BLaER1 (cell line): ENCODE measurements at regions not wholly inside any gene's neighbourhood (a gene's known extent, or its start where the extent isn't known, plus 50 kb on each side); places are given as distances from the start of the nearest gene placed in this dataset.
"Not testable (repeated sequence)": the region's sequence is repeated elsewhere in the genome, so short reads cannot be mapped to it uniquely, and the experiment has no call there.

ENCODE experiments used
- H3K27ac ChIP-seq: shearing (Covaris generic); formaldehyde crosslinking; 2 replicates; pipeline ENCODE4 v1.8.1; 2022
- H3K27me3 ChIP-seq: shearing (Covaris generic); formaldehyde crosslinking; 2 replicates; pipeline ENCODE4 v1.8.1; 2022
- H3K36me3 ChIP-seq: shearing (Covaris generic); formaldehyde crosslinking; 2 replicates; pipeline ENCODE4 v1.8.1; 2022
- H3K4me1 ChIP-seq: shearing (Covaris generic); formaldehyde crosslinking; 2 replicates; pipeline ENCODE4 v1.8.1; 2022
- H3K4me2 ChIP-seq: shearing (Covaris generic); formaldehyde crosslinking; 2 replicates; pipeline ENCODE4 v1.8.1; 2022
- H3K4me3 ChIP-seq: shearing (Covaris generic); formaldehyde crosslinking; 2 replicates; pipeline ENCODE4 v1.8.1; 2022
- H3K9ac ChIP-seq: shearing (Covaris generic); formaldehyde crosslinking; 2 replicates; pipeline ENCODE4 v1.8.1; 2022
- H3K9me3 ChIP-seq: shearing (Covaris generic); formaldehyde crosslinking; 2 replicates; pipeline ENCODE4 v1.8.1; 2022
- H4K20me1 ChIP-seq: shearing (Covaris generic); formaldehyde crosslinking; 2 replicates; pipeline ENCODE4 v1.8.1; 2022
- Cebpa-rat ChIP-seq: shearing (Covaris generic); IDR thresholded peaks from 2 replicates; pipeline ENCODE4 v1.8.1; 2022

DNA sequence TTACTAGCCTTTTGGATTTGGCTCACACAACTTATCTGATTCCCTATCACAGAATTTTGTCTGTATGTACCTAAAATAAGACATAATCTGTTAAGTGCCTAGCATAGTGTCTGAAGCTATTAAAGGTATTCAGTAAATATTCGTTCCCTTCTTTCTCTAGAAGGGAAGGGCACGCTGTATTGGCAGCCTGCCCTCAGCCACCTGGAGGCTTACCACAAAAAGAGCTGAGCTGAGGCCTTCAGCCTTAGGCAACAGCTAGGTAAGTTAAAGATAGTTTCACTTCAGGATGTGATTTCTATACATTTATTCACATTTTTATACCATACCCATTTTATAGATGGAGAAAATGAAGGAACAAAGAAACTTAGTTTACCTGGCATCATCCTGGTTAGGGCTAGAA, 400.0 kb upstream of the LCORL start:
- Histone ChIP-seq H4K20me1 (no peaks in the 10 kb centered on the region), H3K27ac (no peak overlapping the region), H3K36me3 (no peaks in the 10 kb centered on the region), H3K4me1 (no peaks in the 10 kb centered on the region), H3K9me3 (peaks cover 7% of the 10 kb centered on the region; the same call in 1 of the 2 replicates), H3K4me2 (no peak overlapping the region), H3K27me3 (no peaks in the 10 kb centered on the region), H3K9ac (no peak overlapping the region), H3K4me3 (no peak overlapping the region)
- no peak for TF ChIP-seq Cebpa-rat

- Histone ChIP-seq H3K27me3 (no peaks in the 10 kb centered on the region), H3K9ac (no peak overlapping the region), H3K4me1 (no peaks in the 10 kb centered on the region), H3K9me3 (peaks cover 7% of the 10 kb centered on the region; the same call in 1 of the 2 replicates), H3K4me3 (no peak overlapping the region), H3K4me2 (no peak overlapping the region), H3K27ac (no peak overlapping the region), H3K36me3 (no peaks in the 10 kb centered on the region), H4K20me1 (no peaks in the 10 kb centered on the region)
- no peak for TF ChIP-seq Cebpa-rat
These were observed 398.2 kb upstream of the LCORL start for GRCh38 chr4:18419780-18420179.

DNA sequence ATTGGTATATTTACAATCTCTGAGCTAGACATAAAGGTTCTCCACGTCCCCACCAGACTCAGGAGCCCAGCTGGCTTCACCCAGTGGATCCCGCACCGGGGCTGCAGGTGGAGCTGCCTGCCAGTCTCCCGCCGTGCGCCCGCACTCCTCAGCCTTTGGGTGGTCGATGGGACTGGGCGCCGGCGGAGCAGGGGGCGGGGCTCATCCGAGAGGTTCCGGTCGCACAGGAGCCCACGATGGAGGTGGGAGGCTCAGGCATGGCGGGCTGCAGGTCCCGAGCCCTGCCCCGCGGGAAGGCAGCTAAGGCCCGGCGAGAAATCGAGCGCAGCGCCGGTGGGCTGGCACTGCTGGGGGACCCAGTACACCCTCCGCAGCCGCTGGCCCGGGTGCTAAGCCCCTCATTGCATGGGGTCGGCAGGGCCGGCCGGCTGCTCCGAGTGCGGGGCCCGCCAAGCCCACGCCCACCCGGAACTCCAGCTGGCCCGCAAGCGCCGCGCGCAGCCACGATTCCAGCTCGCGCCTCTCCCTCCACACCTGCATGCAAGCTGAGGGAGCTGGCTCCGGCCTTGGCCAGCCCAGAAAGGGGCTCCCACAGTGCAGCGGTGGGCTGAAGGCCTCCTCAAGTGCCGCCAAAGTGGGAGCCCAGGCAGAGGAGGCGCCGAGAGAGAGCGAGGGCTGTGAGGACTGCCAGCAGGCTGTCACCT, 396.8 kb upstream of the LCORL start:
- H3K9me3 ChIP-seq, H3K4me3 ChIP-seq, H3K36me3 ChIP-seq, H3K27me3 ChIP-seq, H3K4me1 ChIP-seq, H3K4me2 ChIP-seq, H3K9ac ChIP-seq, H3K27ac ChIP-seq, H4K20me1 ChIP-seq: not testable (repeated sequence)

- H3K36me3 ChIP-seq, H3K9me3 ChIP-seq, H4K20me1 ChIP-seq, H3K27me3 ChIP-seq, H3K4me3 ChIP-seq, H3K27ac ChIP-seq, H3K4me2 ChIP-seq, H3K4me1 ChIP-seq, H3K9ac ChIP-seq: not testable (repeated sequence)
These were observed 396.1 kb upstream of the LCORL start for GRCh38 chr4:18417651-18418050.

DNA sequence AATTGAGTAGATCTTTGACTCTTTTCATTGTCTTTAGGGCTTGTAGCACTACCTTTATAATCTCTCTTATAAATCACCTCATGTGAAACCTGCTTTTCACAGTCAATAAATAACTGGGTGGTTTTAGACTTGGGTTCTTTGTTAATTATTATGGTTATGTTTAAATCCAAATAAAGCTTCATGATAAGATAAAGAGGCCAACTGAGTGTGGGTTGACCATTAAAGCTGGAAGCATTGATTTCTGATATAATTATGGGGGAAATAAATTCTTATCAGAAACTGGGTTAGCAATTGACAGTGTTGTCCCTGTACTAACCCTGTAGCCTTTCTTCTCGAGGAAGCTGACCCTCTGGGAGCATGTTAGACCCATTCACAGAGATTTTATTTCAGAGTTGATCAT, 384.7 kb upstream of the LCORL start:
- Histone ChIP-seq H3K4me3 (no peak overlapping the region), H3K27ac (no peak overlapping the region), H3K9ac (no peak overlapping the region), H3K4me1 (peaks cover 13% of the 10 kb centered on the region), H3K9me3 (no peaks in the 10 kb centered on the region), H4K20me1 (no peaks in the 10 kb centered on the region), H3K4me2 (no peak overlapping the region), H3K36me3 (no peaks in the 10 kb centered on the region), H3K27me3 (no peaks in the 10 kb centered on the region)
- TF ChIP-seq Cebpa-rat, result no peak

DNA sequence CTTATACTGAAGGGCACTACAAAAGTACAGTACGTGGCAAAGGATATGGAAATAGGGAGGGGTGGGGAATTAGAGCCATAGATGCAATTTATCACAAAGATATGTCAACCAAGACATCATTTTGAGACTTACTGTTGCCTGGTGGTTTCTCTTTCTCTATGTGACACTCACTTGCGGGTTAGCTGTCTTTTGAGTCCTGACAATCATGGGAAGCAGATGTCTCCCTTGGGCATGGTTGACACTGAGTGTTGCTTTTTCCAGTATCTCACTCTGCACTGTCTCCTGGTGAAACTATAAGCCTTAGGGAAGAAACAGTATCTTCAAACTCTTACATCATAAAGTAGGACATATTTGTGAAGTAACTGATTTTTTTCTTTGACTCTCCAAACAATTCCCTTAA, 383.5 kb upstream of the LCORL start:
- no peak overlapping the region for H3K4me3 ChIP-seq
- TF ChIP-seq Cebpa-rat, result no peak
- no peaks in the 10 kb centered on the region for H3K36me3 ChIP-seq
- no peaks in the 10 kb centered on the region for H3K27me3 ChIP-seq
- H3K9ac ChIP-seq, result no peak overlapping the region
- no peaks in the 10 kb centered on the region for H4K20me1 ChIP-seq
- 0 out of 2 replicates have a peak overlapping the region, but pooled peaks have one; percentile 8 for H3K27ac ChIP-seq
- H3K4me1 ChIP-seq, result peaks cover 13% of the 10 kb centered on the region
- no peaks in the 10 kb centered on the region for H3K9me3 ChIP-seq
- H3K4me2 ChIP-seq, result peak overlapping the region; percentile 47

- Histone ChIP-seq H3K4me3 (no peak overlapping the region), H3K36me3 (no peaks in the 10 kb centered on the region), H3K27ac (0 out of 2 replicates have a peak overlapping the region, but pooled peaks have one; percentile 8), H3K27me3 (no peaks in the 10 kb centered on the region), H4K20me1 (no peaks in the 10 kb centered on the region), H3K9me3 (no peaks in the 10 kb centered on the region), H3K4me1 (peaks cover 13% of the 10 kb centered on the region), H3K9ac (no peak overlapping the region), H3K4me2 (peak overlapping the region; percentile 47)
- no peak for TF ChIP-seq Cebpa-rat
These were observed 383.1 kb upstream of the LCORL start for GRCh38 chr4:18404642-18405041.

GRCh38 chr4:18403327-18403726, 381.8 kb upstream of the LCORL start:
- no peaks in the 10 kb centered on the region for H3K9me3 ChIP-seq
- no peaks in the 10 kb centered on the region for H3K36me3 ChIP-seq
- no peak for TF ChIP-seq Cebpa-rat
- no peak overlapping the region for H3K4me2 ChIP-seq
- no peak overlapping the region for H3K9ac ChIP-seq
- no peak overlapping the region for H3K27ac ChIP-seq
- no peaks in the 10 kb centered on the region for H4K20me1 ChIP-seq
- no peaks in the 10 kb centered on the region for H3K27me3 ChIP-seq
- peaks cover 13% of the 10 kb centered on the region for H3K4me1 ChIP-seq
- H3K4me3 ChIP-seq, result no peak overlapping the region

DNA sequence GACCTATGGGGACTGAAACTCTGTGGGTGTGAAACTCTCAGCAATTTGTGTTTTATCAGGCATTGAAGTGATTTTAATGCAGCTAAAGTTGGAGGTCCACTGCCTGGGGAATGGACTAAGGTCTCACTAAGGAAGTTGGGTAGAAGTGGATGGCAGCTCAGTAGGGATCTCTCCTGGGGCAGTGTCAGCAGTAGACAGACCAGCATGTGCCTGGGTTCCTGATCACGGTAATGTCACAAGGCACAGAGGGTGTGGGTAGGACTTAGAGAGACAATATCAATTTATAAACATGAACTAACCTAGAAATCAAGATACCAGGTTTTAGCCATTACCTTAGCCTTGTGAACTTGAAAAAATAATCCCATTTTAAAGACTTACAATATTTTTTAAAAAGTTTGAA, 380.3 kb upstream of the LCORL start:
- Histone ChIP-seq H3K36me3 (no peaks in the 10 kb centered on the region), H4K20me1 (no peaks in the 10 kb centered on the region), H3K9me3 (no peaks in the 10 kb centered on the region), H3K4me3 (no peak overlapping the region), H3K4me2 (no peak overlapping the region), H3K9ac (no peak overlapping the region), H3K4me1 (peaks cover 13% of the 10 kb centered on the region), H3K27ac (no peak overlapping the region), H3K27me3 (no peaks in the 10 kb centered on the region)
- no peak for TF ChIP-seq Cebpa-rat

DNA sequence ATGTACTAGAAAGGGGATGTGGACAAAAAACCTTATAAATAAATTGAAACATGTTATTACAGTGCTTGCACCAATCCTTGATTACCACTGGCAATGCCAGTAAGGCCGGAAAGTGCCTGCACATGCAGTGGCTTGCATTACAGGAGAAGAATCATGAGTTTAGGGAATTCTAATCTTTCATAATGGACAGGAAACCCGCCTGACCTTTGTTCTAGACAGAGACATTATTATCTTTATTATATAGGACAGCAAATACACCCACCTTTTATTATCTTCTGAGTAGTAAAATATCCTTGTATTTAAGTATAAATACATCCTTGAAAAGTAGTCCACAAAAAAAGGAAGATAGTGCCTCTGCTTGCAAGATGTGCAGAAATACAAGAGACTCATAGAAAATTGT, 379.9 kb upstream of the LCORL start:
- no peaks in the 10 kb centered on the region for H3K27me3 ChIP-seq
- no peaks in the 10 kb centered on the region for H3K9me3 ChIP-seq
- no peak for TF ChIP-seq Cebpa-rat
- no peak overlapping the region for H3K27ac ChIP-seq
- H3K4me3 ChIP-seq, result no peak overlapping the region
- H3K4me1 ChIP-seq, result peaks cover 13% of the 10 kb centered on the region
- H3K4me2 ChIP-seq, result no peak overlapping the region
- no peaks in the 10 kb centered on the region for H3K36me3 ChIP-seq
- no peaks in the 10 kb centered on the region for H4K20me1 ChIP-seq
- H3K9ac ChIP-seq, result no peak overlapping the region

GRCh38 chr4:18398661-18399060, 377.1 kb upstream of the LCORL start:
- Histone ChIP-seq H3K9me3 (0 out of 2 replicates have a peak, but pooled peaks cover 6% of the 10 kb centered on the region), H3K27ac (no peak overlapping the region), H3K4me3 (no peak overlapping the region), H3K9ac (no peak overlapping the region), H4K20me1 (no peaks in the 10 kb centered on the region), H3K36me3 (no peaks in the 10 kb centered on the region), H3K4me1 (no peaks in the 10 kb centered on the region), H3K27me3 (no peaks in the 10 kb centered on the region), H3K4me2 (no peak overlapping the region)
- TF ChIP-seq Cebpa-rat, result no peak
